Neutrophil (primary cell): ENCODE measurements at regions not wholly inside any gene's neighbourhood (a gene's known extent, or its start where the extent isn't known, plus 50 kb on each side); places are given as distances from the start of the nearest gene placed in this dataset.

Experiments used
- H3K27ac ChIP-seq: fragments of 200-600 bp; sonication (generic); 2 replicates; pipeline ENCODE4 v1.5.1; 2016; ENCODE audit warnings: mild to moderate bottlenecking, moderate library complexity
- H3K27me3 ChIP-seq: fragments of 200-600 bp; sonication (generic); 2 replicates; pipeline ENCODE4 v1.6.0; 2016; ENCODE audit warnings: mild to moderate bottlenecking
- H3K36me3 ChIP-seq: fragments of 200-600 bp; sonication (generic); 2 replicates; pipeline ENCODE4 v1.5.1; 2017
- H3K4me1 ChIP-seq, 2 experiments: fragments of 200-600 bp in 1 of 2; sonication (generic) in 1 of 2; 1 replicate in 1 of 2; 2 replicates in 1 of 2; pipeline versions ENCODE4 v1.5.1 to v1.6.1; 2013 to 2016; ENCODE audit warnings: low read depth in 1 of 2, low read length in 1 of 2, mild to moderate bottlenecking in 1 of 2, moderate library complexity in 1 of 2; ENCODE audit not compliant: control insufficient read depth in 1 of 2, insufficient read depth in 1 of 2
- H3K4me3 ChIP-seq, 2 experiments: fragments of 200-600 bp in 1 of 2; sonication (generic) in 1 of 2; 1 replicate in 1 of 2; 2 replicates in 1 of 2; pipeline ENCODE4 v1.5.1; 2013 to 2016; ENCODE audit warnings: low read depth in 1 of 2, low read length in 1 of 2, mild to moderate bottlenecking in 1 of 2, moderate library complexity in 1 of 2
- H3K9me3 ChIP-seq: fragments of 200-600 bp; sonication (generic); 2 replicates; pipeline ENCODE4 v1.5.1; 2016
- TF ChIP-seq, protein P1 (sequence below): fragments of 200-600 bp; sonication (generic); IDR thresholded peaks from 2 replicates; pipeline ENCODE4 v1.5.1; 2016; ENCODE audit warnings: antibody characterized with exemption

DNA sequence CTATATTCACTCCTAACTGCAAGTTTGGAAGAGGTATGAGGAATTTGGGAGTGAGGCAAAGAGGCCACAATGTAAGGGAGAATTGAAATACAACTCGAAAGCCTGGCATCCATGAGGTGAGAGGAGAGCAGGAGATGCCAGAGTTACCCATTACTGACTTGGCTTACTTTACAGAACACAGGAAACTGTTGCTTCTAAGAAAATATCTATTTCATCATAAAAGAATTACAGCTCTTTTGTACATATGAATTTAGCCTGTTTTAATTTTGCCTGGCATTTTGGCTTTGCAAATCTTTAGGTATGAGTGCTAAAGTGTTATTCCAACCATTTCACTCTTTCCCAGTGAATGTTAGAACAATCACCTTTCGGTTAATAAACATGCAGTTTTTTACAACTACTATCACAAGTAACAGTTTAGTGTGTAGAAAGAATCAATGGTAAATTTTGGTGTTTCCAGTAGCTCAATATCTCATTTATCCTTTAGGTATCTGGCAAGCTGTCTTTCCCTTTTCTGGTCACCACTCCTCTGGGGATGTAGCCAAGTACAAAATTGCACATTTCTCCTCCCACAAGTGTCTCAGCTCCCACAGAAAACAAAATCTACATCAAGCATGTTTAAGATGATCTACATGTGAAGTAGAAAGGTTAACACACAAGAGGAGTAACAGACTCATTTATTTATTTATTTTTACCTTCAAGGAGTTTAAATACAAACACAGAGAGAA lies 196.6 kb upstream of the DCN start:
- Histone ChIP-seq H3K36me3 (no peaks in the 10 kb centered on the region), H3K27me3 (peaks cover 14% of the 10 kb centered on the region), H3K4me1 (peaks cover 0 to 3% of the 10 kb centered on the region in 2 experiments), H3K9me3 (no peaks in the 10 kb centered on the region), H3K4me3 (no peak overlapping the region), H3K27ac (no peak overlapping the region)
- TF ChIP-seq, protein P1, sequence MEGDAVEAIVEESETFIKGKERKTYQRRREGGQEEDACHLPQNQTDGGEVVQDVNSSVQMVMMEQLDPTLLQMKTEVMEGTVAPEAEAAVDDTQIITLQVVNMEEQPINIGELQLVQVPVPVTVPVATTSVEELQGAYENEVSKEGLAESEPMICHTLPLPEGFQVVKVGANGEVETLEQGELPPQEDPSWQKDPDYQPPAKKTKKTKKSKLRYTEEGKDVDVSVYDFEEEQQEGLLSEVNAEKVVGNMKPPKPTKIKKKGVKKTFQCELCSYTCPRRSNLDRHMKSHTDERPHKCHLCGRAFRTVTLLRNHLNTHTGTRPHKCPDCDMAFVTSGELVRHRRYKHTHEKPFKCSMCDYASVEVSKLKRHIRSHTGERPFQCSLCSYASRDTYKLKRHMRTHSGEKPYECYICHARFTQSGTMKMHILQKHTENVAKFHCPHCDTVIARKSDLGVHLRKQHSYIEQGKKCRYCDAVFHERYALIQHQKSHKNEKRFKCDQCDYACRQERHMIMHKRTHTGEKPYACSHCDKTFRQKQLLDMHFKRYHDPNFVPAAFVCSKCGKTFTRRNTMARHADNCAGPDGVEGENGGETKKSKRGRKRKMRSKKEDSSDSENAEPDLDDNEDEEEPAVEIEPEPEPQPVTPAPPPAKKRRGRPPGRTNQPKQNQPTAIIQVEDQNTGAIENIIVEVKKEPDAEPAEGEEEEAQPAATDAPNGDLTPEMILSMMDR = no peak

DNA sequence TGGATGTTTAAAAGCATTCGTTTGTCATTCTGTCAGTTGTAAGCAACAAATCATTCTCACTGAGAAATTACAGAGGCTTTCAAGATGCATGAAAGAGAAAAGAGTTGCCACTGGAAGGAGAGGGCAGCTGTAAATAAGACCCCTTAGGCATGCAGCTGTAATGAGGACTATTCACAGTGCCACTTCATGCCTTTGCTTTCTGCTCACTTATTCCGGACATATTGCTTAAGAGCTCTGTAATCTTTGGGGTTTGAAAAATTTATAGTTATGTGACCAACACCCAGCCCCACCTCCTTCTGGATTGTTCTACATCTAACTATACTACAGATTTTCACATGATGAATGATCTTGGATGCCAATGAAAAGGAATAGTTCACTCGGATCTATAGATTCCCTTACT lies 194.8 kb upstream of the DCN start:
- Histone ChIP-seq H3K27ac (no peak overlapping the region), H3K27me3 (peaks cover 14% of the 10 kb centered on the region), H3K9me3 (no peaks in the 10 kb centered on the region), H3K36me3 (no peaks in the 10 kb centered on the region), H3K4me1 (peaks cover 0 to 3% of the 10 kb centered on the region in 2 experiments), H3K4me3 (no peak overlapping the region)
- TF ChIP-seq, protein P1 = no peak

GRCh38 chr12:91373086-91373485 lies 190.5 kb upstream of the DCN start:
- H3K27ac ChIP-seq = no peak overlapping the region
- H3K4me1 ChIP-seq = no peaks in the 10 kb centered on the region
- no peaks in the 10 kb centered on the region for H3K36me3 ChIP-seq
- TF ChIP-seq, protein P1 = no peak
- H3K4me3 ChIP-seq = no peak overlapping the region
- no peaks in the 10 kb centered on the region for H3K9me3 ChIP-seq
- H3K27me3 ChIP-seq = no peaks in the 10 kb centered on the region

DNA sequence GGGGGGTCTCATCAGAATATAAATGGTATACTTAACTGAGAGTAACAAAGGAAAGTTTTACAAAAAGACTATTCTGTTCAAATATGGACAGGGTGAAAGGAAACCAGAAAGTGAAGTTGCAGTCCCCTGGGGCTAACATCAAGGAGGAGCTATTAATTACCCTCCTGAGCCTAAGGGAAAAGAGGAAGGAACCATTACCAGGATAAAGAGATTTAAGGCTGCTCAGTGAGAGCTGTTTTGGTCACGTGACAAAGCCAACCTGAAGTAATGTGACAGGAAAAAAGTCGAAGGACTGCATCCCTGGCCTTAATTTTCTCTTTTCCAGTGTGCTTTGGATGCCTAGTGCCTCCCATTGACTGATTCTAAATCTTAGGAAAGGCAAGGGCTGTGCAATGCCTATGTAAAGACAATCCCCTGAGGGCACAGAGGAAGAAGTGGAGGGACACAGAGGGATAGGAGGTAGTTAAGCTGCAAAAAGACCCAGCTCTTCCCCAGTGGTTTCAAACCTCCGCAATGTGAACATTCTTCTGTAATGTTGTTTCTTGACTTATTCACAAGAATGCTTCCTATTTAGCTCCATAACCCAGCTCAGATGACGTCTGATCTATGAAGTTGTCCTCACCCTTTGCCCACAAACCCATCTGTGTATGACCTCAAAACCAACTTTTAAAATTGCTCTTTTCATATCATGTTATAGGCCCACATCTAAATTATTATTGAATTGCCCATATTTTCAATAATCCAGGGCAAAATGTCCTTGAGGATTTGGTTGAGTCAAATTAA lies 187.7 kb upstream of the DCN start:
- no peaks in the 10 kb centered on the region for H3K36me3 ChIP-seq
- no peaks in the 10 kb centered on the region for H3K27me3 ChIP-seq
- H3K9me3 ChIP-seq = no peaks in the 10 kb centered on the region
- TF ChIP-seq, protein P1 = no peak
- H3K4me1 ChIP-seq = no peaks in the 10 kb centered on the region
- H3K4me3 ChIP-seq = no peak overlapping the region
- no peak overlapping the region for H3K27ac ChIP-seq

DNA sequence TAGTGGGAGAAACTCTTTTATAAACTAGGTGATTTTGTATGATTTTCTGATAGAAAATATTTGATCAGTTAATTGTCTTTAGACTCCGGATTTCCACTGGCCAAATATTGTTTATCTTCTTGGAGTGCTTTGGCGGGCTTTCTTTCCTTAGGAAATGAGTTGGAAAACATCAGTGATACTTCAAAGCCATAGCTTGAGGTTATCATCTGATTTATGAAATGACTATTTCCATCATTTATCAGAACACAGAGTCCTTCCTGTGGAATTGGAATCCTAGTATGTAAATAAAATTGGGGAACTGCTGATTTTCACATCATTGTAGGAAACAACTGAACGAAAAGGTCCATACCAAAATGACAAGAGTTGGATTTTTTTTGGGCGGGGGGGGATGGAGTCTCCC lies 186.0 kb upstream of the DCN start:
- no peaks in the 10 kb centered on the region for H3K27me3 ChIP-seq
- TF ChIP-seq, protein P1 = no peak
- H3K9me3 ChIP-seq = no peaks in the 10 kb centered on the region
- no peaks in the 10 kb centered on the region for H3K36me3 ChIP-seq
- no peak overlapping the region for H3K27ac ChIP-seq
- no peaks in the 10 kb centered on the region for H3K4me1 ChIP-seq
- H3K4me3 ChIP-seq = no peak overlapping the region
